HUES64 (cell line): ENCODE measurements at regions not wholly inside any gene's neighbourhood (a gene's known extent, or its start where the extent isn't known, plus 50 kb on each side); places are given as distances from the start of the nearest gene placed in this dataset.
"Not testable (repeated sequence)": the region's sequence is repeated elsewhere in the genome, so short reads cannot be mapped to it uniquely, and the experiment has no call there.

Experiments used
- H3K27ac ChIP-seq: 2 replicates; pipeline ENCODE4 v1.7.0; 2013; ENCODE audit warnings: low read depth, low read length, inconsistent platforms
- H3K27me3 ChIP-seq: 2 replicates; pipeline ENCODE4 v1.6.1; 2013; ENCODE audit warnings: mild to moderate bottlenecking, low read length; ENCODE audit not compliant: insufficient read depth
- H3K36me3 ChIP-seq: 2 replicates; pipeline ENCODE4 v1.6.1; 2013; ENCODE audit warnings: mild to moderate bottlenecking, low read length; ENCODE audit not compliant: insufficient read depth
- H3K4me1 ChIP-seq: 2 replicates; pipeline ENCODE4 v1.6.1; 2013; ENCODE audit warnings: mild to moderate bottlenecking, low read length, moderate library complexity; ENCODE audit not compliant: insufficient read depth
- H3K4me3 ChIP-seq: 2 replicates; pipeline ENCODE4 v1.5.1; 2013; ENCODE audit warnings: mild to moderate bottlenecking, low read length, moderate library complexity
- H3K9ac ChIP-seq: 2 replicates; pipeline ENCODE4 v1.6.1; 2013; ENCODE audit warnings: mild to moderate bottlenecking, low read depth, low read length
- H3K9me3 ChIP-seq: 2 replicates; pipeline ENCODE4 v1.6.1; 2013; ENCODE audit warnings: low read depth, low read length; ENCODE audit not compliant: insufficient read depth
- WGBS: fragments of 150-250, 120-280 bp; methylation state at CpG from one replicate; pipeline ENCODE4 v1.1.7; 2013; ENCODE audit warnings: missing lambda C conversion rate; 5-methylcytosine and 5-hydroxymethylcytosine counted together

GRCh38 chr14:27845902-27846301, 920.7 kb upstream of the FOXG1 start:
- no peak overlapping the region for H3K27ac ChIP-seq
- no peaks in the 10 kb centered on the region for H3K27me3 ChIP-seq
- H3K4me1 ChIP-seq, result peaks cover 10% of the 10 kb centered on the region
- H3K36me3 ChIP-seq, result no peaks in the 10 kb centered on the region
- 90% methylated on average over 8 of the region's 8 CpGs for WGBS
- no peak overlapping the region for H3K4me3 ChIP-seq
- no peak overlapping the region for H3K9ac ChIP-seq
- no peaks in the 10 kb centered on the region for H3K9me3 ChIP-seq

DNA sequence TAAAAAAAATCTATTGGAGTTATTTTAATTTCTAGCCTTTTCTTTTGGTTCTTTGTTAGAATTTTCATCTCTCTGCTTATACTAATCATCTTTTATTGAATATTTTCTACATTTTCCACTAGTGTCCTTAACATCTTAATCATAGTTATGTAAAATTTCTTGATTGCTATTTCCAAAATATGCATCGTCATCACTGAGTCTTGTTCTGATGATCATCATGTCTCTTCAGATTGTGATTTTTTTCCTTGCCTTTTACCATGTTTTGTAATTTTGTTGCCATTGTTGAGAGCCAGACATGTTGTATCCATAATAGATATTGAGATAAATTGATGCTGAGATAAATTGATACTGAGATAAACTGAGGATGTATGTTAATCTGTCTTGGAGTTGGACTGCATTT, 919.1 kb upstream of the FOXG1 start:
- not testable (repeated sequence) for H3K4me1 ChIP-seq, H3K9me3 ChIP-seq, H3K27me3 ChIP-seq, H3K27ac ChIP-seq, H3K36me3 ChIP-seq, H3K9ac ChIP-seq, H3K4me3 ChIP-seq
- WGBS, result 88% methylated on average over 1 of the region's 1 CpG

GRCh38 chr14:27849193-27849592, 917.4 kb upstream of the FOXG1 start:
- H3K4me3 ChIP-seq, result not testable (repeated sequence)

GRCh38 chr14:27862684-27863083, 903.9 kb upstream of the FOXG1 start:
- H3K9me3 ChIP-seq, result no peaks in the 10 kb centered on the region
- no peak overlapping the region for H3K9ac ChIP-seq
- 94% methylated on average over 1 of the region's 2 CpGs for WGBS
- H3K4me1 ChIP-seq, result no peaks in the 10 kb centered on the region
- H3K27me3 ChIP-seq, result no peaks in the 10 kb centered on the region
- H3K4me3 ChIP-seq, result no peak overlapping the region
- H3K36me3 ChIP-seq, result no peaks in the 10 kb centered on the region
- H3K27ac ChIP-seq, result no peak overlapping the region

More at GRCh38 chr14:27849193-27849592, 917.4 kb upstream of the FOXG1 start:
- H3K36me3 ChIP-seq, H3K9me3 ChIP-seq, H3K27me3 ChIP-seq, H3K4me1 ChIP-seq, H3K27ac ChIP-seq, H3K9ac ChIP-seq: not testable (repeated sequence)

DNA sequence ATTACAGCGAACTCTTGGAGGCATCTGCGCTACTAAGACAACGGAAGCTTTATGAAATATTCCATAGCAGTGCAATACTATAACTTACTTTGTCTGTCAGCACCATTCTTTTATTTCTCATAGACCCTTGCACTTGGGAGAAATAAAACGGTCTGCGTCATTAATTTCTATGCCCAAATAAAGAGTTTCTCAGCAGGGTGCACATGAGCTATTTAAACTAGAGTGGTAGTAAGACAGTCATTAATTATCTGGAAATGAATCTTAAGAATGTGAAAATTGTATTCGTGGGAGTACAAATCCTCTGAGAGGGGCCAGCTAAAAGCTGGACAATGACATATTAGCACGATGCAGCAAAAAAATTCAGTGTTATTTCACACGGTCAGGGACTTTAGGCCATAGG, 903.4 kb upstream of the FOXG1 start:
- no peaks in the 10 kb centered on the region for H3K27me3 ChIP-seq
- no peaks in the 10 kb centered on the region for H3K4me1 ChIP-seq
- H3K9me3 ChIP-seq, result no peaks in the 10 kb centered on the region
- H3K9ac ChIP-seq, result no peak overlapping the region
- H3K4me3 ChIP-seq, result no peak overlapping the region
- no peaks in the 10 kb centered on the region for H3K36me3 ChIP-seq
- 96% methylated on average over 8 of the region's 8 CpGs for WGBS
- H3K27ac ChIP-seq, result no peak overlapping the region

- H3K4me1 ChIP-seq, result 0 out of 2 replicates have a peak, but pooled peaks cover 4% of the 10 kb centered on the region
- no peak overlapping the region for H3K27ac ChIP-seq
- no peaks in the 10 kb centered on the region for H3K27me3 ChIP-seq
- H3K4me3 ChIP-seq, result no peak overlapping the region
- H3K9ac ChIP-seq, result no peak overlapping the region
- no peaks in the 10 kb centered on the region for H3K36me3 ChIP-seq
- H3K9me3 ChIP-seq, result no peaks in the 10 kb centered on the region
Observed at GRCh38 chr14:27881063-27881462, 885.5 kb upstream of the FOXG1 start.

DNA sequence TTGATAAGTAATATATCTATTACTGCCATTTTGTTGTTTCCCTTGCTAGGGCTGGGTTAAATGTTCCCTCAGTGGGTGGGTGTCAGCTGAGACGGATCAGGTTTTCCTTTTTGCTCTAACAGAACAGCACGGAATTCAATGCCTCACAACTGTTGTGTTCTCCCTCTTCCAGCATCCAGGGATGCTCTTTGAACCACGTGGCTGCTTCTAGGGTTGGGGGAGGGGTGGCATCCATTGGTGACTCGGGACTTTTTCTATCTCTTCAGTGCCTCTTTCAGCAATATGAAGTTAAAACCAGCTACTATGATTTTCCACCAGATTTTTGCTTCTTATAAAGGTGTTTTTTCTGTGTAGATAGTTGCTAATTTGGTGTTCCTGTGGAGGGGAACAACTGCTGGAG, 884.9 kb upstream of the FOXG1 start:
- H3K27ac ChIP-seq, result no peak overlapping the region

GRCh38 chr14:27886256-27886655, 880.3 kb upstream of the FOXG1 start:
- no peak overlapping the region for H3K4me3 ChIP-seq
- no peak overlapping the region for H3K9ac ChIP-seq

More for the DNA sequence above, 884.9 kb upstream of the FOXG1 start:
- H3K4me3 ChIP-seq, result no peak overlapping the region
- H3K9ac ChIP-seq, result no peak overlapping the region
- no peaks in the 10 kb centered on the region for H3K36me3 ChIP-seq
- H3K9me3 ChIP-seq, result no peaks in the 10 kb centered on the region
- no peaks in the 10 kb centered on the region for H3K27me3 ChIP-seq
- WGBS, result 59% methylated on average over 3 of the region's 4 CpGs
- 0 out of 2 replicates have a peak, but pooled peaks cover 4% of the 10 kb centered on the region for H3K4me1 ChIP-seq

DNA sequence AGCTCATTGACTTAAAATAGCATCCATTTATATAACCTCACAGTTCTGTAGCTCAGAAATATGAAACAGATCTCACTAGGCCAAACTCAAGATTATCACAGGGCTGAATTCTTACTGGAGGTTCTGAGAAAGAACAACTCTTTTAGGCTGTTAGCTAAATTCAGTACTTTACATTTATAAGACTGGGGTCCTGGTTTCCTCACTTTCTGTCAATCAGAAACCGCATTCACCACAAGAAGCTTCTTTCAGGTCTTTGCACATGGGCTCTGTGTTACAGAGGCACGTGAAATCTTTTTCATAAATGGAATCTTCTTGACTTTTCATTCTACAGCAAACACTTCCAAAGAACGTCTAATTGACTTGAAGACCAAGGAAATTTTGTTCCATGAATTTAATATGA, 876.3 kb upstream of the FOXG1 start:
- Histone ChIP-seq H3K4me3 (no peak overlapping the region), H3K9ac (no peak overlapping the region), H3K36me3 (no peaks in the 10 kb centered on the region), H3K27me3 (no peaks in the 10 kb centered on the region), H3K27ac (no peak overlapping the region), H3K4me1 (no peaks in the 10 kb centered on the region), H3K9me3 (no peaks in the 10 kb centered on the region)
- 96% methylated on average over 2 of the region's 3 CpGs for WGBS

More at GRCh38 chr14:27886256-27886655, 880.3 kb upstream of the FOXG1 start:
- Histone ChIP-seq H3K27ac (no peak overlapping the region), H3K27me3 (no peaks in the 10 kb centered on the region), H3K4me1 (0 out of 2 replicates have a peak, but pooled peaks cover 4% of the 10 kb centered on the region), H3K9me3 (no peaks in the 10 kb centered on the region), H3K36me3 (no peaks in the 10 kb centered on the region)
- WGBS, result 98% methylated on average over 1 of the region's 1 CpG

DNA sequence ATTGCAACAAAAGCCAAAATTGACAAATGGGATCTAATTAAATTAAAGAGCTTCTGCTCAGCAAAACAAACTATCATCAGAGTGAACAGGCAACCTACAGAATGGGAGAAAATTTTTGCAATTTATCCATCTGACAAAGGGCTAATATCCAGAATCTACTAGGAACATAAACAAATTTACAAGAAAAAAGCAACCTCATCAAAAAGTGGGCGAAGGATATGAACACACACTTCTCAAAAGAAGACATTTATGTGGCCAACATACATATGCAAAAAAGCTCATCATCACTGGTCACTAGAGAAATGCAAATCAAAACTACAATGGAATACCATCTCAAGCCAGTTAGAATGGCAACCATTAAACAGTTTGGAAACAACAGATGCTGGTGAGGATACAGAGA, 858.1 kb upstream of the FOXG1 start:
- not testable (repeated sequence) for H3K4me3 ChIP-seq, H3K27ac ChIP-seq, H3K9me3 ChIP-seq, H3K27me3 ChIP-seq, H3K9ac ChIP-seq, H3K36me3 ChIP-seq, H3K4me1 ChIP-seq
- WGBS, result 97% methylated on average over 1 of the region's 1 CpG

DNA sequence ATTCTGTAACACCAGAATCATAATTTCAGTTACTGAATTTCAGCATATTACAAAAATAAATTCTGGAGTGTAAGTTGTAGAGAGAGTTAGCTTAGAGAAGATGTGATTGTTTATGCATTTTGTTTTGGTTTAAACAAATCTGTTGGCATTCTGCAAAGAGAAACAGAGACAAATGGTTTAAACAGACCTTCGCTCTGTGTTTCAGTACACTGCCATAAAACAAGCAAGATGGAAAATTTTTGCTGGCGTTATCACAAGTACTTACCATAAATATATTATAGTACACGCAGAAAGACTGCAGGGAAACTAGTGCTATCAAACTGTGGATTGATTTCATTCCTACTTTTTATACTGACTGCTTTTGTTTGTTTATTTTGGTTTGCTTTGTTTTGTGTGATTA, 850.3 kb upstream of the FOXG1 start:
- Histone ChIP-seq H3K27me3 (no peaks in the 10 kb centered on the region), H3K4me3 (no peak overlapping the region), H3K27ac (no peak overlapping the region), H3K4me1 (peaks cover 4% of the 10 kb centered on the region; the same call in 1 of the 2 replicates), H3K9me3 (no peaks in the 10 kb centered on the region), H3K36me3 (no peaks in the 10 kb centered on the region), H3K9ac (no peak overlapping the region)
- 90% methylated on average over 3 of the region's 3 CpGs for WGBS

GRCh38 chr14:27917896-27918295, 848.7 kb upstream of the FOXG1 start:
- no peak overlapping the region for H3K9ac ChIP-seq
- H3K4me3 ChIP-seq, result no peak overlapping the region
- 44% methylated on average over 3 of the region's 3 CpGs for WGBS
- H3K27me3 ChIP-seq, result no peaks in the 10 kb centered on the region
- peaks cover 4% of the 10 kb centered on the region; the same call in 1 of the 2 replicates for H3K4me1 ChIP-seq
- no peaks in the 10 kb centered on the region for H3K9me3 ChIP-seq
- no peak overlapping the region for H3K27ac ChIP-seq
- no peaks in the 10 kb centered on the region for H3K36me3 ChIP-seq
